ENCODE measurements at regions not wholly inside any gene's neighbourhood (a gene's known extent, or its start where the extent isn't known, plus 50 kb on each side); places are given as distances from the start of the nearest gene placed in this dataset.

GRCh38 chr6:50102676-50103075, 52.9 kb upstream of the DEFB112 start:
- TF ChIP-seq CTCF (conservative IDR thresholded peaks at IDR 0.05; ENCODE audit: low read length) (no peak), EZH2phosphoT487 (IDR thresholded peaks at IDR 0.05; ENCODE audit: borderline replicate concordance) (no peak)

Measured in Loucy (cell line).